HEK293T (cell line): ENCODE measurements at regions not wholly inside any gene's neighbourhood (a gene's known extent, or its start where the extent isn't known, plus 50 kb on each side); places are given as distances from the start of the nearest gene placed in this dataset.

ENCODE experiments used
- CTCF ChIA-PET: fragments of 350-600 bp; formaldehyde crosslinking; extraction: SDS; loops from one replicate; lab custom pipeline; 2021; ENCODE audit warnings: antibody characterized with exemption, inconsistent platforms; lab: Yijun Ruan, JAX
- POLR2A ChIA-PET: fragments of 350-600 bp; formaldehyde crosslinking; extraction: SDS; loops from one replicate; lab custom pipeline; 2020; ENCODE audit warnings: antibody characterized with exemption, inconsistent platforms; lab: Yijun Ruan, JAX
- DNase-seq: peaks from one replicate; pipeline ENCODE4 v3.0.0; 2012; ENCODE audit warnings: mixed read lengths; ENCODE audit errors: extremely low spot score
- ARNT ChIP-seq: fragments of 450-650 bp; IDR thresholded peaks from 2 replicates; pipeline ENCODE4 v1.6.1; 2017; ENCODE audit warnings: mild to moderate bottlenecking
- BHLHE40 ChIP-seq: fragments of 450-650 bp; IDR thresholded peaks from 2 replicates; pipeline ENCODE4 v1.6.1; 2016; ENCODE audit warnings: mild to moderate bottlenecking, moderate library complexity, borderline replicate concordance
- CTBP1 ChIP-seq: fragments of 450-650 bp; IDR thresholded peaks from 2 replicates; pipeline ENCODE4 v1.6.1; 2016; ENCODE audit warnings: borderline replicate concordance
- ELF4 ChIP-seq: fragments of 450-650 bp; IDR thresholded peaks from 2 replicates; pipeline ENCODE4 v1.6.1; 2017; ENCODE audit warnings: antibody characterized with exemption
- FOXA1 ChIP-seq: fragments of 450-650 bp; IDR thresholded peaks from 2 replicates; pipeline ENCODE4 v1.6.1; 2016; ENCODE audit warnings: mild to moderate bottlenecking
- FOXK2 ChIP-seq: fragments of 450-650 bp; IDR thresholded peaks from 2 replicates; pipeline ENCODE4 v1.6.1; 2016; ENCODE audit warnings: mild to moderate bottlenecking
- FOXM1 ChIP-seq: fragments of 450-650 bp; IDR thresholded peaks from 2 replicates; pipeline ENCODE4 v1.6.1; 2017; ENCODE audit warnings: mild to moderate bottlenecking, borderline replicate concordance
- HDGF ChIP-seq: fragments of 450-650 bp; IDR thresholded peaks from 2 replicates; pipeline ENCODE4 v1.6.1; 2017; ENCODE audit warnings: antibody characterized with exemption, borderline replicate concordance
- L3MBTL2 ChIP-seq: fragments of 450-650 bp; conservative IDR thresholded peaks from 2 replicates; pipeline ENCODE4 v1.6.1; 2016; ENCODE audit warnings: mild to moderate bottlenecking
- LEF1 ChIP-seq: fragments of 450-650 bp; IDR thresholded peaks from 2 replicates; pipeline ENCODE4 v1.6.1; 2017; ENCODE audit warnings: mild to moderate bottlenecking, borderline replicate concordance
- NFRKB ChIP-seq: fragments of 450-650 bp; IDR thresholded peaks from 2 replicates; pipeline ENCODE4 v1.6.1; 2016; ENCODE audit warnings: mild to moderate bottlenecking, moderate library complexity
- PKNOX1 ChIP-seq: fragments of 450-650 bp; IDR thresholded peaks from 2 replicates; pipeline ENCODE4 v1.6.1; 2016
- SP1 ChIP-seq: fragments of 450-650 bp; IDR thresholded peaks from 2 replicates; pipeline ENCODE4 v1.6.1; 2017
- SUZ12 ChIP-seq: fragments of 450-650 bp; IDR thresholded peaks from 2 replicates; pipeline ENCODE4 v1.6.1; 2016; ENCODE audit warnings: mild to moderate bottlenecking
- TARDBP ChIP-seq: fragments of 450-650 bp; IDR thresholded peaks from 2 replicates; pipeline ENCODE4 v1.6.1; 2016
- ZNF384 ChIP-seq: fragments of 450-650 bp; IDR thresholded peaks from 2 replicates; pipeline ENCODE4 v1.6.1; 2016

GRCh38 chr17:33789658-33790057 lies 465.4 kb upstream of the CCL2 start:
- TF ChIP-seq LEF1 (no peak), ARNT (no peak), ZNF384 (no peak), FOXK2 (no peak)
- no peak for DNase-seq
- CTCF ChIA-PET: no interaction called here
- POLR2A ChIA-PET: no interaction called here

DNA sequence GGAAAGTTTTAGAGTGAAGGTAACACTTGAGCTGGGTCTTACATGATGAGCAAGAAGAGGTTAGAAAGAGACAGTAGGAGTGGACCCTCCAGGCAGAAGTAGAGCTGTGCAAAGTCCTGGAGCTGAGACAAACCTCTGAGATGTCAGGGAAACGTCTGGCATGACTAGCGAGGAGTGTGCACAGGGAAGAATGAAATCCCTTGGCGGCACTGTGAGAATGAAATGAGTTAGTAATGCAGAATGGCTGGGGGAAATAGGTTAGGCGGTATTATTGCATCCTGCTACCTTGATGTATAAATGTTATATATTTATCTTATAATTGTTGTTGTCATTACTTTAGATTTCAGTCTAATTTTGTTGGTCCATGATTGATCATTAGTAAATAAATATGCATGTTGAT lies 457.9 kb upstream of the CCL2 start:
- POLR2A ChIA-PET: no interaction called here
- no peak for DNase-seq
- CTCF ChIA-PET: no interaction called here
- no peak for TF ChIP-seq FOXM1
- no peak for TF ChIP-seq ELF4
- no peak for TF ChIP-seq PKNOX1
- no peak for TF ChIP-seq TARDBP
- no peak for TF ChIP-seq SP1
- TF ChIP-seq L3MBTL2: no peak
- no peak for TF ChIP-seq LEF1
- no peak for TF ChIP-seq HDGF
- no peak for TF ChIP-seq ZNF384
- no peak for TF ChIP-seq CTBP1
- TF ChIP-seq FOXA1: no peak
- TF ChIP-seq FOXK2: no peak
- no peak for TF ChIP-seq BHLHE40
- TF ChIP-seq NFRKB: no peak

DNA sequence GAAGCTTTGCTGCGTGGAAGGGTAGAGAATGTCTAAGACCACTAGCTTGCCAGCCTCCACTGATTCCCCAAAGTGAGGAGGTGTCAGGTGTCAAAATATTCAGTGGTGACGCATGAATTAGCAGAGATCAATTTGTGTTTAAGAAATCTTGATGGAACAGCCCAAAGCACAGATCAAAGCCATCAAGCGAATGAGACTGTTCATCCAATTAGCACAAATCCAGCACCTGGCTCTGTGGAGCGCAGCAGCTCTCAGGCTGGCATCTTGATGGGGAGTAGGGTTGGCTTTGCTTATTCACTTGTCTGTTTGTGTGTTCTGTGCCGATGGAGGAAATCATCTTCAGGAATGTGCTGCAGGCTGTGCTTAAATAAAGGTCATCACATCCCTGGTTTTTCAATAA lies 456.8 kb upstream of the CCL2 start:
- TF ChIP-seq FOXK2 (no peak), LEF1 (no peak), FOXA1 (no peak)
- ChIA-PET CTCF (no interaction called here), POLR2A (no interaction called here)
- DNase-seq: no peak

DNA sequence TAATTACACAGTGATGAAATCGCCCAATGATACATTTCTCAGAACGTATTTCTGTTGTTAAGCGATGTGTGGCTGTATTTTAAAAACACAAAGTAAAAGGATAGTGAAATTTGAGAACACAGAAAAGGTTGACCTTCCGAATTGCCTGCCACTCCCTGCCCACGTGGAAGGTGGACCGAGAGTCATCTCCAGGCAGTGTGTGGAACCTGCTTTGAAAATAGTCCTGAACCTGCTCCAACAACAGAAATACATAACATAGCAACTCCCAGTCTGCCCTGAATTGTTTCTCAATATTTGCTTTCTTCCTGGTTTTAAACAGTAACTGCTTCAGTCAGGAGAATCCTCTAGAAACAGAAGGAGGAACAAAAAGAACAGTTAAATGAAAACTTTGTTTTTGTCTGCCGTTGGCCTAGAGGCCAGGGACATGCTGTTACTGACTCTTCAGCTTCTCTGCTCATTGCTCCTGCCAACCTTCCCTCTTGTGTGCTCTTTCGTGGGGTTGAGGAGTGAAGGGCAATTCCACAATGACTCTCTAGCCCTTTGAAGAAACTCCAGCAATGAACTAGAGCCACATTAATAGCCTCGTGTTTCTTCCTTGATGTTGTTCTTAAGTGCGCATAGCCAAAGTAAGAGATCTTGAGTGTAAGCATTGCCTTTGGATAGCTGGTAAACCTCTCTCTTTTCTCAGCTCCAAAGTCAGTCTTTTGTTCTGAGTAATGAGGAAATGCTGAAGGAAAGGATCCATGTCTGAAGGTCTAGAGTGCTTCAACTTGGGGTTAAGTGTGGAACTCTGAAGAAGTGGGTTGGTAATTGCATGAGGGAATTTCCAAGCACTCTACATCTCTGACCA lies 452.5 kb upstream of the CCL2 start:
- TF ChIP-seq TARDBP (no peak), FOXA1 (no peak), BHLHE40 (no peak), CTBP1 (no peak), HDGF (no peak), SUZ12 (no peak), ZNF384 (no peak), L3MBTL2 (no peak), FOXK2 (no peak), LEF1 (no peak), SP1 (no peak), ELF4 (no peak)
- POLR2A ChIA-PET: no interaction called here
- CTCF ChIA-PET: no interaction called here
- DNase-seq: no peak

GRCh38 chr17:33803199-33803685 lies 451.8 kb upstream of the CCL2 start:
- no peak for TF ChIP-seq ELF4
- no peak for TF ChIP-seq HDGF
- no peak for TF ChIP-seq NFRKB
- no peak for TF ChIP-seq FOXK2
- TF ChIP-seq TARDBP: no peak
- no peak for TF ChIP-seq SUZ12
- no peak for TF ChIP-seq LEF1
- no peak for TF ChIP-seq ZNF384
- TF ChIP-seq SP1: no peak
- TF ChIP-seq ARNT: no peak
- TF ChIP-seq PKNOX1: no peak
- ChIA-PET CTCF (no interaction called here), POLR2A (no interaction called here)
- DNase-seq: no peak

DNA sequence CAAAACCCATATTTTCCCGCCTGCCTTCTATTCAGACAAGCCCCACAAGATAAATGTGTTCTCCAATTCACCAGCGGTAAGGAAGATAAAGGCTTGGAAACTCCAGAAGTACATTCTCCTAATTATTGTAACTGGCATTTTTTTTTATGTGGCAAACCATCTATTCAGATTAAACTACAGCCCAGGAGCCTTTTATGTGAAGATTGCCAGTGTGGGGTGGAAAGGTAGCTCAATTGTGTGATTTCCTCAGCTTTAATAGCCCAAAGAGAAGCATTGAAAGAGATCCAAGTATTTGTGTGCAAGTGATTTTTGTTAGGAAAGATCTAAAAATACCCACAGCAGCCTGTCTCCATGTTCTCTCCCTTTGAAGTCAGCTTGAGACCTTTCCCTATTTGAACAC lies 451.4 kb upstream of the CCL2 start:
- ChIA-PET CTCF (no interaction called here), POLR2A (no interaction called here)
- no peak for DNase-seq
- TF ChIP-seq BHLHE40 (no peak), ELF4 (no peak), HDGF (no peak), NFRKB (no peak), LEF1 (no peak), SUZ12 (no peak), FOXK2 (no peak), L3MBTL2 (no peak), FOXA1 (no peak), FOXM1 (no peak), ZNF384 (no peak), PKNOX1 (no peak), ARNT (no peak), CTBP1 (no peak), SP1 (no peak), TARDBP (no peak)

- no peak for DNase-seq
- POLR2A ChIA-PET: no interaction called here
- TF ChIP-seq FOXK2 (no peak), SP1 (no peak), FOXA1 (no peak), HDGF (no peak), ZNF384 (no peak), LEF1 (no peak), SUZ12 (no peak), BHLHE40 (no peak)
- CTCF ChIA-PET: no interaction called here
Measured at GRCh38 chr17:33804401-33804800, 450.7 kb upstream of the CCL2 start.
